NCI-H2171 treated with DMSO at 0.1 percent for 48 hours (cell line): ENCODE measurements at regions not wholly inside any gene's neighbourhood (a gene's known extent, or its start where the extent isn't known, plus 50 kb on each side); places are given as distances from the start of the nearest gene placed in this dataset.
A peak's percentile ranks its signal among the peaks of the same experiment; 100 is the strongest.
"Not testable (repeated sequence)": the region's sequence is repeated elsewhere in the genome, so short reads cannot be mapped to it uniquely, and the experiment has no call there.

Experiments used
- DNase-seq: peaks from one replicate; lab custom pipeline; 2025; lab: John Stamatoyannopoulos, UW

DNA sequence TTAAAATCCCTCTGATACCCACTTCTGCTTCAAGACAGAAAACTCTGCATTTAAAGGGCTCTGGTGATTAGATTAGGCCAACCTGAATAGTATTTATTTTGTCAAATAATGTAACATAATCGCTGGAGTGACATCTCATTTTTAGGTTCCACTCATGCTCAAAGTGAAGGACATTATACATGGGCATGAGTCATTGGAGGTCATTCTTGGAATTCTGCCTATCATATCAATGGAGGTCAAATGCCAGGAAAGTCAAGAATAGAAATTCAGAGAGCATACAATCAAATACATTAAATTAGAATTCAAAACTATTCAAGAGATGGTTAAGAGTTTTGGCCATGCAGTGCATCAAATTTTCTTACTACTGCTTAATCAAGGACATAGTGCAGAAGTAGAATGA lies 50.8 kb upstream of the PRSS1 start:
- DNase-seq = no peak

DNA sequence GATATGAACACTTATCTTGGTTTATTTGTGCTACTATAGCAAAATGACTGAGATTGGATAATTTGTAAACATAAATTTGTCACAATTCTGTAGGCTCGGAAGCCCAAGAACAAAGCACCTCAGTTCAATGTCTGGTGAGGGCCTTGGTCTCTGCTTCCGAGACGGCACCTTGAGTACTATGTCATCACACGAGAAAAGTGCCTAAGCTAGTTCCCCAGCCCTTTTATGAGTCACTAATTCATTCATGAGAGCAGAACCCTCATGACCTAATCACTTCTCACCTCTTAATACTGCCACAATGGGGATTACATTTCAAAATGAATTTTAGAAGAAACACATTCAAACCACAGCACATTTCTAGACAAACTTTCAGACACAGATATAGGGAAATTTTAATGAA lies 52.0 kb upstream of the PRSS1 start:
- no peak for DNase-seq

DNA sequence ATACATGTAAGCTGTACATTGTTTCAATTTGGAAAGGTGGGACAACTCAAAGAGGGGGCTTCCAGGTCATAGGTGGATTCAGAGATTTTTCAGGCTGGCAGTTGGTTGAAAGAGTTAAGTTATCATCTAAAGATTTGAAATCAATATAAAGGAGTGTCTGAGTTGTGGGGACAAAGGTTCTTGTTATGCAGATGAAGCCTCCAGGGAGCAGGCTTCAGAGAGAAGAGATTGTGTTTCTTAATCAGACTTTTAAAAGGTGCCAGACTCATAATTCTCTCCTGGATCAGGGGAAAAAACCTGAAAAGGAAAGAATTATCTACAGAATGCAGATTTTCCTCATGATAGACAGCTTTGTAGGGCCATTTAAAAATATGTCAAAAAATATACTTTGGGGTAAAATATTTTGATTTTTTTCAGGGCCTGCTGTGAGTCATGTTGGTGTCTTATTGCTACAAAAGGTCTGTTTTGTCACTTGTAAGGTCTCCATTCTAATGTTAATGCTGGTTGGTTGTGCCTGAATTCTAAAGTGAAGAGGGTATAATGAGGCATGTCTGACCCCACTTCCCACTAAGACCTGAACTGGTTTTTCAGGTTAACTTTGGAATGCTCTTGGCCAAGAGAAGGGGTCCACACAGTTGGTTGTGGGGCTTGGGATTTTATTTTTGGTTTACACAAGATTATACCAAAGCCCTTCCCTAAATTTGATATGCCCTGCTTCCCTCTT lies 52.7 kb upstream of the PRSS1 start:
- no peak for DNase-seq

DNA sequence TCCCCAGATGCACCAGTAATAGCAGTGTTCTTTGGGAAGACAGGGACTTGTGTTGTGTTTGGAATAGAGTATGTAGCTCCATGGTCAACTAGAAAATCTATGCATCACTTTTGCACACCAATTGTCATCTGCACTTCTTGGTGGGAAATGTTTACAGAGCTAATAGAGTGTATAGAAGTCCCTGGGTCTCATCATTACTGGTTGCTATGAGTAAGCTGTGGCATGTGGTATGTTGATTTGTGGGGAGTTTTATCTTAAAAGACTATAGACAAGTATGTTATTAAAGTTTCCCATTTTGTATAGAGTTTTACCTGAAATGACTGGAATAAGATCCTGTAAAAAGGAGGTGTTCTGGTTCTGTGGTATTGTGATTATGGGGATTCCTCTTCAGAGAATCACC lies 55.4 kb upstream of the PRSS1 start:
- DNase-seq = no peak

DNA sequence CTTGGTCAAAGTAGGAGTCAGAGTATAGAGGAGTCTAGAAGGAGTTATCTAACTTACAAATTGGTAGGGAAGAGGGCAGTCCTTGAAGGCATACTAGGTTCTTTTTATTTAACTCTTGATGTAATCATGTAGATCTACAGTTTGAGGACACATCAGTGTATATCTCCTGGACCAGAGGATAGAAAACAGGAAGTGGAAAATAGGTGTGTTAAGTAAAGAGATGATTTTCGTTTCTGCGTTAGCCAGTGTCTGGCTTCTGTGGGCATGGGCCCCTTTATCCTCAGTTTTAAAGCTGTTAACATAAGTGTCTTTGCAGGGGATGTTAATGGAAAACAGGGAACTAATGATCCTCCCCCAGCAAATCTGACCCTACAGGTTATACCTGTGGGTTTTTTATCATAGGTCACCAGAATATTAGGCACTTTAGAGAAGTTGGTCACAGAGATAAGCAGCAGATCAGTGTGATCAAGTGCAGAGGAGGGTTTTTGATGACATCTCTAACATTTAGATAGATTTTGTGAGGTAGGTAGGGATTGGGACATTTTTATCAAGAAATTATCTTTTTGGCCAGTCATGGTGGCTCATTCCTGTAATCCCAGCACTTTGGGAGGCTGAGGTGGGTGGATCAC lies 58.6 kb upstream of the PRSS1 start:
- no peak for DNase-seq

DNA sequence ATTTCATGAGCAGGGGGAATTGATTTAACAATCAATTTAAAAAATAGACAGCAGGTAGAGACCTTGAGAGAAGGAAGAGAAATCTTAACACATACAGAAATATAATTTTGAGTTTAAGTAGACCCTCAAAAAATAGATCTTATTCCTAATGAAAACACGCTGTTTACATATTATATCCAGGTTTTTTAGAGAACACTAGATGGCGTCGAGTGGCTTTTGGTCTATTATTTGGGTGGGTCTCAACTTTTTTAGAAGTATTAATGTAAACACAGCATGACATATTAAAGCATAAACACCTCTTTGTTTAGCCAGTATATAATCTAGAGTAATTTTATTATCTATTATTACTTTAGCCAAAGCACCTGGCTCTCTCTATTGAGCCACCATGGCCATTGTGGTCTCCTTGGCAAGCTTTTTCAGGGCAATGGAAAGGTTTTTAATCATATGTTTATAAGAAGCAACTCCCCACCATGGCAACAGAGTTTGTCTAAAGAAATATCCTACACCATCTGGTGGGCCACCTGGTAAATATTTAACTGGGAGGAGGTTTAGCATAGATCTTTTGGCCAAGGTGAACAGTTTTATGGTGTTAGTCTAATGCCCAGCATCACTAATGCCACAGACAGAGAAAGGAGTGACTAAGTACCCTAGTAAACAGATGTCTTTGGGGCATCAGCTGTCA lies 59.7 kb upstream of the PRSS1 start:
- DNase-seq = peak; percentile 63

DNA sequence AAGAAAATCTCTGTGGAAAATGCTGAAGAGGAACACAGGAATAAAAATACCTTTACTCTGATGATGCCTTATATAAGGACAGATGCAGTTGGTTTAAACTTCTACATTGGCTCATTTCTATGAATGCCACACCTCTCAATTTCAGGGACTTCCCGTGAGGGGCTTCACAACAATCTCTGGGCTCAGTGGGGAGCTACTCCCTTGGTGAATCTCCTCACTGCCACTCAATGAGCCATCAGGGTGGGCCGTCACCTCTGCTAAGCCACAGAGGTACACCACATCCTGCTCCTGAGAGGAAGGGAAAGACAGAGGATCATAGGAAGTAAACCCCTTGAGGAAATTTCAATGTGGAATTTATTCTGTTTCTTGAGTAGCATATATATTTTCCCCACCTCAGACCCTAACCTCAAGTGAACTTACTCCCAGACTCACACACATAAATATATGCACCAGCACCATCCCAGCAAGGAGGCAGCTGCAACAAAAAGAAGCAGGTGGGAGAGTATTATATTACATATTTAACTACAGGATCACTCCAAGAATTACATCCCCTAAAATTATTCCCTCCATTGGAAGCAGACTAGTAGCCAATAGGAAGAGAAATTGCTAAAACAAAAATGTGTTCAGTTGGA lies 63.3 kb upstream of the PRSS1 start:
- peak; percentile 88 for DNase-seq

DNA sequence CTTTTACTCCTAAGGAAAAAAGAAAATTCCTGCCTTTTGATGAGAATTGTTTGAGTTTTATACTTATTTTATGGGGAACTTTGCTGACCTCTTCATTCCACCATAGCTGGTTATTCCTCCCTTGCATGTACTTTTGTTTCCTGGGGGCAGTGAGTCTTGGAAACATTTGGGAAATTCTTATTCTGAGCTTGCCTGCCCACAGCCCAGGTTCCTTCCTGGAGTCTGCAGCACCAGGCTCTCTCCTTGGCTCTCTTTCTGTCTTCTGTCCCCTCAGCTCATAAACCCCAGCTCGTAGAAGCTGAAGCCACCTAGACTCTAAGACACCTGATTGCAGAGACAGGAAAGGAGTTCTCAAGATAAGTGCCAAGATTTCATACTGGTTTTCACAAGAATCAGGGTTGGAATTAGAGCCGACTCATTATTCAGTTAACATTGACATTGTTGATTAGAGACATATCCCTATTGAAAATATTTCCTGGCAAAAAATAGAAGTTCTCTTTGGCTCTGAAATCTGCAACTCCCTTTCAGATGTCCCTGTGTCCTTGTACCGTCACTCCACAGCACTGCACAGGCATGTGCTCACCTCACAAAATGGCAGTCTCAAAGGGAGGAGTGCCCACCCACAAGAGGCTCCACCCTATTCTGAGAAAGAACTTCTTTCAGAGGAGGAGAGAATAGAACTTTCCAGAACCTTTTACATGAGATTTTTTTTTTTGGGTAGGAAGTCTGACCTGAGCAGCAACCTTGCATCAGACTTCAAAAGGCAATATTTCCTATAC lies 67.8 kb upstream of the PRSS1 start:
- DNase-seq = no peak

DNA sequence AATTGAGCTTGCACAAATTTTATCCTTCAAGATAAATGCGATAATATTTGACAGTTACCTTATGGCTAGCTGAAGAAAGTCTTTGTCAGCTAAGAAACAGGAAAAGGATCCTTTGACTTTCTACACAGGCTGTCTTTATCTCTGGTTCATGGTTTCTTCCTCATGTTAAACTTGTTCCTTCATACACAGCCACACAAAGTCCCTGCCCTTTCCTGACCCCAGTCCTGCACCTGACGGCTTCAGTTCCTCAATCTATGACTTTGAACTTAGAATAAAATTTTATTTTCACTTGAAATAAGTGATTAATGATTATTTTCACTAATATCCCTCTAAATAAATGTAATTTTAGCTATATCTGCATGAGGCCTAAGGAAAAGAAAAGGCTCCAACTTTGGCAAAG lies 77.8 kb upstream of the PRSS1 start:
- DNase-seq = no peak

DNA sequence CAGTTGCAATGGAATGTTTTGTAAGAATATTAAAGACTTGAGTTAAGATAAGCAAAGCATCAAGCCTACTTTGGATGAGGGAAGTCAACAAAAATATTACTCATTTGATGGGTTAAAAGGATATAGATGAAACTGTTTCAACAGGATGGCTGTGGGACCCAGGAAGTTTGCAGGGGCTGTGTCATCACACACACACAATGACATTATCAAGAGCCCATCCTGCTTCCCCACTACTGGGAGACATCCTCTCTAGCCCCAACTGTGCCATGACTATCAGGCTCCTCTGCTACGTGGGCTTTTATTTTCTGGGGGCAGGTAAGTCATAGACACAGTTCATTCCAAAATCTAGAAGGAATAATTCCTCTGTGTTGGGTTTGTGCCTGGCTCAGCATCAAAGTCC lies 78.8 kb upstream of the PRSS1 start:
- no peak for DNase-seq

DNA sequence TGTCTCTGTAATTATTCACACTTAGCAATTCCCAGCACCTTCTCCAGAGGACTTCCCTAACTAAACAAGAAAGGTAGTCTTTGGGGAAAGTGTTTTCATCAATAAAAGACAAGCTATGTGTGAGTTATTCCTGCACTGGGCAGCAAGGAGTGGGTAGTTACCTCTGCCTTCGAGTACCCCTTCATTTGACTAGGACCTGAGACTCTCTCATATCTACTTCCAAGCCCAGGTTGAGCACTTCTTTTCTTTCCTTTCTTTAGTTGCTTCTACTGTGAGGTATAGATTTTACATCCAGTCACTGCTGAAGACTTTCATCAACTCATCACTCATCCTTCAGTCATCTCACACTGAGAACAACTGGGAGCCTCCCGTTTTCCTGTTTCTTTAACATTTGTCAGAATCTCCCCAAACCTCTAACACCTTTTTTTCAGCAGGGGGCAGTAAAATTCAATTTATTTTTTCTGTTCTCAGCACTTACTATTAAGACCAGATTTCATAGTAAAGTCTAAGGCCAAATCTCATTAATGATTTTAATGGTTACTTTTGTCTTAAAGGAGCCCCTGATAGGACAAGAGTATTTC lies 80.1 kb upstream of the PRSS1 start:
- peak; percentile 23 for DNase-seq

DNA sequence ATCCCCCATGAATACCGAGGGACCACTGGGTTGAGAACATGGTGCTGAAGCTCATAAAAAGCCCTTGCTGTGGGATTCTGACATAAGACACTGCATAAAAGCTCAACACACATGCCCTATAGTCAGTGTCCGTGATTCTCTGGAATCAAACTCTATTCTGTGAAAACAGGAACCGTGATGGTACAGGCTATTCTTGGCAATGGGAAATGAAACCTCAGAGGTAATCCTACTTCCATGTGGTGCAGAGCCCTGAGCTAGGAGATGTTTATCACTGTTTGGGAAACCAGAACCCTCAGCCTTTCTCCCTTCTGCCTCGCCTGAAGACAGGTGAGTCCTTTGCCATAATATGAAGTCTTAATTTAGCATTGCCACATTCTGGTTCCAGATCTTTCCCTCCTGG lies 80.8 kb upstream of the PRSS1 start:
- no peak for DNase-seq

DNA sequence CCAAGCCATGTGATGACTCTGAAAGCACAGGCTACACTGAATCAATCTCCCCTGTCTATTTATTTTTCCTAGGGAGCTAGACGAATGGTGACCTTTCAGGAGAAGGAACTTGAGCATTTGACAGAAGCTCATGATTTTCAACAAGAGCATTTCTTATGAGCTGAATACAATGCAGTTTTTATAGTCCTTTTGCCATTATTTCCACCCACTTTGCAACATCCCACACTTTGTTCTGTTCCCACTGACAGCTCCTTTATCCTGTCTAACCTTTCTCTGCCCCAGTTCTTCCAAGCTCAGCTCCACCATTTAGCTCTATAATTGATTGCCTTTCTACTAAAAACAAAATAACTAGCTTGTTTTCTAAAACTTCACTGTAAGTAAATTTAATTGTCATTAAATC lies 91.9 kb upstream of the PRSS1 start:
- DNase-seq = no peak

DNA sequence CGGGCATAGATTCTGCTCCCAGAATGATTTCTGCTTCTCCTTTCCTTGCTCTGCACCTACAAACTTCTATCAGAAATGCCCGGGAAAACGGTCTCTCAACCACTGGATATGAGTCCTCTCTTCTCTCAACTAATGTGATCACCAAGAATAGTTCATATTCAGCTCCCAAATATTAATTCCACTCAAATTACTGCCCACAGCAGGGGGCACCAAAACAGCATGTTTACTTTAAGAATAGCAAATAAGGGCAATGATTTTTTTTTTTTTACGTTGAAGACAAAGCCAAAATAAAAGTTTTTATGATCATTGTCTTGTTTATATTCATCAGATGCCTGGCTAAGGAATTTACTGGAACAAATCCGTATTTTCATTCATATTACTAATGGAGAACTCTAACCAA lies 94.9 kb upstream of the PRSS1 start:
- DNase-seq = no peak

DNA sequence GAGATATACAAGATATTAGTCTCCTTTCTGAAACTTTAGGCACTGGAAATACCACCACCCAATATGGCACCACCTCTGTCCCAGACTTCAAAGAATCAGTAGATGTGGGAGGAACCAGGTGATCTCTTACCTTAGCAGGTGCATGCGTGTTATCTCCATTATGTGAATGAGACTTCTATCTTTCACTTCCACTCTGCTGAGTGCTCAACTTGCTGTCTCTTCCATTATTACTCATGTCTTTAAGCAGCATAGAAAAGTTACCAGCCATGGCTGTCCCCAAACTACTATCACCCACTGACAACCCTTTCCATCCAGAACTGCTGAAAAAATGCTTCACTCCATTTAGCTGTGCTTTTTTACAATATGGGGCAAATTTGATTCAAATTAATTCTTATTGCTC lies 101.5 kb upstream of the PRSS1 start:
- DNase-seq = no peak

DNA sequence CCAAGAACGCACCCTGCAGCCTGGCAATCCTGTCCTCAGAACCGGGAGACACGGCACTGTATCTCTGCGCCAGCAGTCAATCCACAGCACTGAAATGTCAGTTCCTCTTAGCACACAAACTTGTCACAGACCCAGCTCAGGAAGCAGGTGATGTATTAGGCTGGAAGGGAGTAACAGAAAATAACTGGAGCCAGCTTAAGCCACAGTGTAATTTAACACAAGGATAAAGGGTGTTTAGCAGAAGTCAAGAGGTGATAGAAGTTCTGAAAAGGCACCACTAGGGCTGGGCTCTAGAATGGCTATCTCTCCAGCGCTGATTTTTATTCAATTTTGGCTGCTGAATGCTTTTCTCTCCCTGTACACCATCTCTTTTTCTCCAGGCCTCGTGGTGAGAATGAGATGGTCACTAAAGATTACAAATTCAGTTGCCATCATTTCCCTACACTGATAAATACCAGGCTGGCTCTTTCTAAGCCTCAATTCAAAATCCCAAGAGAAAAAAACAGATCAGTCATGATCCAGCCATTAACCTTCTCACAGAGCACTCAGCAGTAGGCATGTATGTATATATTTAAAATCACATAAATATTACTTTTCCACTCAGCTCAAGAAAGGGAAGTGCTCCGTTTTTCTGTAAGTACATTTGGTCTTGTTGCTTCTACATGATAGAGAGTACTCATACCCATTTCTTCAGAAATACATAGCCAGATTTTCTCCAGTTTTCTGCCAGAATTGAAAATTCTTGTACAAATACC lies 102.7 kb upstream of the PRSS1 start:
- peak; percentile 3 for DNase-seq

DNA sequence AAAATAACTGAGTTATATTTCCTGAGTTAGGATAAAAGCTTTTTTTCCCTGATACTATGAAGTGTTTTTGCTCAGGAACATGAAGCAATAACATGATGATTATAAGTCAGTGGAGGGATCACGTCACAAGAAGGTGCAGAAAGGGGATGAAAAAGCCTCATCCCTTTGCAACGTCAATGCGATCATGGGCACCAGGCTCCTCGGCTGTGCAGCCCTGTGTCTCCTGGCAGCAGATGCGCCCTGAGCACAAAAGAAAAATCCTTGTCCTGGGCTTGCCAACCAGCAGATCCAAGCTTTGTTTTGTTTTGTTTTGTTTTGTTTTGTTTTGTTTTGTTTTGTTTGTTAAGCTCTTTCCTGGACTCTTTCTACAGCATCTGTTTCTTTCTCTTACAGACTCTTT lies 103.5 kb upstream of the PRSS1 start:
- DNase-seq = no peak

DNA sequence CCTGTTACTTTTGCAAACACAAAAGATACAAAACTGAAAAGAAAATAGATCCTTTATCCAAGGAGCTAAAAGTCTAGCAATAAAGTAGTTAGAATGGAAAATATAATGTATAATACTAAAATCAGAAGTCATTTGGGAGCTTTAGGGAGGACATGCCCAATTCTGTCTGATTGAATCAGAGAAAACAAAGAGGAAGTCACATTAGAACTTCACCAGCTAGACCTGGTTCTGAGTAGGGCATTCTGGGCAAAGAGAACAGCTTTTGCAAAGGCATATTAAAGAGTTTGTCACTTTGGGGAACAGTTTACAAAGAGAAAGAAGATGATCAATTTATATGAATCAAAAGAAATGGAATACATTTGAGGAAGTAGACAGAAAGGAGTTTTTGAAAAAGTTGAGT lies 107.0 kb upstream of the PRSS1 start:
- DNase-seq = no peak

DNA sequence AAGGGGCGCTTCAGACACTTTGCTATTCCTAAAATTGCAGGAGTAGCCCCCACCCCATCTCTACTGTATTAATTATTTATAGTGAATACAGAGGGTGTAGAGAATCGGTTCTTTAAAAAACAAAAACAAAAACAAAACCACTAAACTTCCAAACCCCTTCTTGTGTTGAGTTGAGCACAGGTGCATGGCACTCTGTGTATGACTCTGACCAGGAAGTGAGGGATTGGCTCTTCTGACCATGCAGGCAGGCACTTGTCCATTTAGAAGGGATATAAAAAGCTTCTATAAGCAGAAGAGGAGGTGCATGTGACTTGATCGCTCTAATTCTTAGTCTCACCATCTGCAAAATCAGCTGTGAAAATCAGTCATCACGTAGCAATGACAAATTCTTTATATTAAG lies 108.0 kb upstream of the PRSS1 start:
- not testable (repeated sequence) for DNase-seq

DNA sequence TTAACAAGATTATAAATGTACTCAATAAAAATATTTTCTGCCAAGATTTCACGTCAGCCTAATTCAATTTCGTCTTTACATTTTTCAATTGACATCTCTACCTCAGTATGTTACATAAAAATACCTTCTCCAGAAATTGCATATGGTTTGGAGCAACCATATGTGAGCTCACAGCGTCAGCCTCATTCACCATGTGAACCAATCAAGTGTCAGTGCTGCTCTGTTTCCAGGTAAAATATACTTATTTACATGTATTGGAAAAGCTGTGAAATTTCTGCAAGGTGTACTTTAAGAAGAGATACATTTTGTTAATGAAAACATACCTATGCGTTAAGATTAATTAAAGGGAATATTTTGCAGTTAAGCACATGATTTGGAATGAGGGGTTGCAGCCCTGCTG lies 110.7 kb upstream of the PRSS1 start:
- DNase-seq = no peak

DNA sequence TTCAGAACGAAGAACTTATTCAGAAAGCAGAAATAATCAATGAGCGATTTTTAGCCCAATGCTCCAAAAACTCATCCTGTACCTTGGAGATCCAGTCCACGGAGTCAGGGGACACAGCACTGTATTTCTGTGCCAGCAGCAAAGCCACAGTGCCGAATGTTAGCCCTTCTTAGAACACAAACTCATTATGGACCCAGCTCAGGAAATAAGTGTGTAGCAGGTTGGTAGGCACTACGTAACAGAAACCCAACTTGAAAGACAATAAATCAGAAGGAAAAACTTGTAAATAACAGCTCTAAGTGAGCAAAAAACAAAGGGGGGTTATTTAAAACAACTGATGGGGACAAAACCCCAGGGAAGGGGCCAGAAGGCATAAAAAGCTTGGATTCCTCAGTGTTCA lies 112.0 kb upstream of the PRSS1 start:
- no peak for DNase-seq
